ENCODE measurements at regions not wholly inside any gene's neighbourhood (a gene's known extent, or its start where the extent isn't known, plus 50 kb on each side); places are given as distances from the start of the nearest gene placed in this dataset.

GRCh38 chr6:100194535-100194934 lies 200.5 kb upstream of the MCHR2 start:
- no peak for TF ChIP-seq EZH2 (IDR thresholded peaks at IDR 0.05; ENCODE audit: borderline replicate concordance, insufficient read depth, low read depth, low read length, poor library complexity, severe bottlenecking)
- TF ChIP-seq, protein P1, sequence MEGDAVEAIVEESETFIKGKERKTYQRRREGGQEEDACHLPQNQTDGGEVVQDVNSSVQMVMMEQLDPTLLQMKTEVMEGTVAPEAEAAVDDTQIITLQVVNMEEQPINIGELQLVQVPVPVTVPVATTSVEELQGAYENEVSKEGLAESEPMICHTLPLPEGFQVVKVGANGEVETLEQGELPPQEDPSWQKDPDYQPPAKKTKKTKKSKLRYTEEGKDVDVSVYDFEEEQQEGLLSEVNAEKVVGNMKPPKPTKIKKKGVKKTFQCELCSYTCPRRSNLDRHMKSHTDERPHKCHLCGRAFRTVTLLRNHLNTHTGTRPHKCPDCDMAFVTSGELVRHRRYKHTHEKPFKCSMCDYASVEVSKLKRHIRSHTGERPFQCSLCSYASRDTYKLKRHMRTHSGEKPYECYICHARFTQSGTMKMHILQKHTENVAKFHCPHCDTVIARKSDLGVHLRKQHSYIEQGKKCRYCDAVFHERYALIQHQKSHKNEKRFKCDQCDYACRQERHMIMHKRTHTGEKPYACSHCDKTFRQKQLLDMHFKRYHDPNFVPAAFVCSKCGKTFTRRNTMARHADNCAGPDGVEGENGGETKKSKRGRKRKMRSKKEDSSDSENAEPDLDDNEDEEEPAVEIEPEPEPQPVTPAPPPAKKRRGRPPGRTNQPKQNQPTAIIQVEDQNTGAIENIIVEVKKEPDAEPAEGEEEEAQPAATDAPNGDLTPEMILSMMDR (IDR thresholded peaks at IDR 0.05) = no peak
